HL-60 (cell line): ENCODE measurements at regions not wholly inside any gene's neighbourhood (a gene's known extent, or its start where the extent isn't known, plus 50 kb on each side); places are given as distances from the start of the nearest gene placed in this dataset.

Source experiments
- POLR2AphosphoS5 ChIP-seq: IDR thresholded peaks from 2 replicates; pipeline ENCODE4 v1.6.1; 2012; ENCODE audit warnings: low read depth
- TF ChIP-seq, protein P1 (sequence below): IDR thresholded peaks from one replicate; pipeline ENCODE4 v1.5.1; 2011; ENCODE audit warnings: low read length, control low read depth, inconsistent platforms; ENCODE audit not compliant: insufficient read depth

DNA sequence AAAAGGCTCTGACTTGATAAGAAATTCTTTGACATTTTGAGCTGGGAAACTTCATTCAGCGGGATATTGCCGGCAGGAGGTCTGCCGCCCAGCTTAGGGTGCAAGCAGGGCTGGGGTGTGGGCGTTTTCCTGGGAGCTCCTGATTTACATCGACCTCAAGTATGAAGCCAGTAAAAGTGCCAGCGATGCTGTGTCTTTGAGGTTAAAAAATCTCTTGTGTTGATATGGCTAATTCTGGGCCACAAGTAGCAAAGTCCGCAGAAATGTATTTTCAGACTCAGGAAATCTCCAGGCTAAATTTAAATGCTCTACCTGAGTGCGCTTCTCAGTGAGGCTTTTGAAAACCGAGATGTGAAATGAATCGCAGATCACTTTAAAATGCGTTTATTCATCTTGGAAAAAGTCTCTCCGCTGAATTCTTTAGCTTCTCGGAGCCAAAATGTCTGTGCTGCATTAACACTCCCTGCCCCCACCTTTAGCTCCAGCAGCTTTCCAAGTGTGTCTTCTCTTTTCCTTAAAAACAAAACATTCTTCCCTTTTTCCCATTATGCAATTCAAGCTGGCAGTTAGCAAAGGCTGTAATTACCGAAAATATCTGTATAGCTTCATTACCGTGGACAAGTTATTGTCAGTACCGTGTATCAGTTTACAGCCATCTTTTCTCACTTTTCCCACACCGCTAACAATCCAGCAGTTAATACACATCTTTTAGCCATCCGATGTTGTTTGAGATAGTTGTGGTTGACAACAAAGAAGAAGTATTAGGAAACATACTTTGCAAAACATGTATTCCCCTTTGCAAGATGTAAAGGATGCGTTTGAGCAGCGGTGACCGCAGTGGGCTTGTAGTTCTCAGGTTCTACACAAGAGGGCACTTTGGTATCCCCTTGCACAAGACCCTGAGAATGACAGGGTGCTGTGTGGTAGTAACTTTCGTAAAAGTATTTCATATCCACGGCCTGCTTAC, 136.0 kb upstream of the STX18 start:
- TF ChIP-seq, protein P1, sequence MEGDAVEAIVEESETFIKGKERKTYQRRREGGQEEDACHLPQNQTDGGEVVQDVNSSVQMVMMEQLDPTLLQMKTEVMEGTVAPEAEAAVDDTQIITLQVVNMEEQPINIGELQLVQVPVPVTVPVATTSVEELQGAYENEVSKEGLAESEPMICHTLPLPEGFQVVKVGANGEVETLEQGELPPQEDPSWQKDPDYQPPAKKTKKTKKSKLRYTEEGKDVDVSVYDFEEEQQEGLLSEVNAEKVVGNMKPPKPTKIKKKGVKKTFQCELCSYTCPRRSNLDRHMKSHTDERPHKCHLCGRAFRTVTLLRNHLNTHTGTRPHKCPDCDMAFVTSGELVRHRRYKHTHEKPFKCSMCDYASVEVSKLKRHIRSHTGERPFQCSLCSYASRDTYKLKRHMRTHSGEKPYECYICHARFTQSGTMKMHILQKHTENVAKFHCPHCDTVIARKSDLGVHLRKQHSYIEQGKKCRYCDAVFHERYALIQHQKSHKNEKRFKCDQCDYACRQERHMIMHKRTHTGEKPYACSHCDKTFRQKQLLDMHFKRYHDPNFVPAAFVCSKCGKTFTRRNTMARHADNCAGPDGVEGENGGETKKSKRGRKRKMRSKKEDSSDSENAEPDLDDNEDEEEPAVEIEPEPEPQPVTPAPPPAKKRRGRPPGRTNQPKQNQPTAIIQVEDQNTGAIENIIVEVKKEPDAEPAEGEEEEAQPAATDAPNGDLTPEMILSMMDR = peak; percentile 32
- no peak for TF ChIP-seq POLR2AphosphoS5
